Omental fat pad (tissue), 3 donors: ENCODE measurements at regions not wholly inside any gene's neighbourhood (a gene's known extent, or its start where the extent isn't known, plus 50 kb on each side); places are given as distances from the start of the nearest gene placed in this dataset.

Experiments
- ATAC-seq: fragments of 150-250 bp; one replicate; pipeline ENCODE4 v1.9.1; 2016; ENCODE audit warnings: mild to moderate bottlenecking, moderate library complexity; ENCODE audit not compliant: low FRiP score
- DNase-seq: peaks from one replicate; pipeline ENCODE4 v3.0.0-alpha.2; 2019; ENCODE audit warnings: low spot score
- TF ChIP-seq, protein P1 (sequence below), 3 donors: fragments of 450-650 bp; IDR thresholded peaks; one replicate each; pipeline ENCODE4 v1.5.1; 2016 to 2017; ENCODE audit warnings: antibody characterized with exemption in 3 of 3, mild to moderate bottlenecking in 3 of 3, moderate library complexity in 2 of 3

DNA sequence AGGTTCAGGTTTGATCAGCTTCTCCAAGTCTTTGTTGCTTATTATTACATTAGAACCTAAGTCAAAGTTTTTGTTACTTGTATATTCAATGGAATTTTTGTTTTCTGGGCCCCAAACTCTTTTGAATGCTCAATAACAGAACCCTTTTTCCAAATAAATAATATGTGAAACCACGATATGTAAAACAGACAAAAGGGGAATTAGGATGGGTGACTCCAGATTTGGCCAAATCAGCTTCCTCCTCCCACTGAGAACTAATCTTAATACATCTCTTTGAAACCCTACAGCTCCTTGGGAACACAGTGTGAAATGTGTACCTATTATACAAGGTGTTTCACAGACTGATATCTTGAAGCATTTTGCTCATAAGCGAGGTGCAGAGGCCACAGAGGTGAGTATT lies 67.0 kb upstream of the TNFSF18 start:
- ATAC-seq (no peak), DNase-seq (no peak)
- TF ChIP-seq, protein P1, sequence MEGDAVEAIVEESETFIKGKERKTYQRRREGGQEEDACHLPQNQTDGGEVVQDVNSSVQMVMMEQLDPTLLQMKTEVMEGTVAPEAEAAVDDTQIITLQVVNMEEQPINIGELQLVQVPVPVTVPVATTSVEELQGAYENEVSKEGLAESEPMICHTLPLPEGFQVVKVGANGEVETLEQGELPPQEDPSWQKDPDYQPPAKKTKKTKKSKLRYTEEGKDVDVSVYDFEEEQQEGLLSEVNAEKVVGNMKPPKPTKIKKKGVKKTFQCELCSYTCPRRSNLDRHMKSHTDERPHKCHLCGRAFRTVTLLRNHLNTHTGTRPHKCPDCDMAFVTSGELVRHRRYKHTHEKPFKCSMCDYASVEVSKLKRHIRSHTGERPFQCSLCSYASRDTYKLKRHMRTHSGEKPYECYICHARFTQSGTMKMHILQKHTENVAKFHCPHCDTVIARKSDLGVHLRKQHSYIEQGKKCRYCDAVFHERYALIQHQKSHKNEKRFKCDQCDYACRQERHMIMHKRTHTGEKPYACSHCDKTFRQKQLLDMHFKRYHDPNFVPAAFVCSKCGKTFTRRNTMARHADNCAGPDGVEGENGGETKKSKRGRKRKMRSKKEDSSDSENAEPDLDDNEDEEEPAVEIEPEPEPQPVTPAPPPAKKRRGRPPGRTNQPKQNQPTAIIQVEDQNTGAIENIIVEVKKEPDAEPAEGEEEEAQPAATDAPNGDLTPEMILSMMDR (IDR thresholded peaks at IDR 0.05): no peak

DNA sequence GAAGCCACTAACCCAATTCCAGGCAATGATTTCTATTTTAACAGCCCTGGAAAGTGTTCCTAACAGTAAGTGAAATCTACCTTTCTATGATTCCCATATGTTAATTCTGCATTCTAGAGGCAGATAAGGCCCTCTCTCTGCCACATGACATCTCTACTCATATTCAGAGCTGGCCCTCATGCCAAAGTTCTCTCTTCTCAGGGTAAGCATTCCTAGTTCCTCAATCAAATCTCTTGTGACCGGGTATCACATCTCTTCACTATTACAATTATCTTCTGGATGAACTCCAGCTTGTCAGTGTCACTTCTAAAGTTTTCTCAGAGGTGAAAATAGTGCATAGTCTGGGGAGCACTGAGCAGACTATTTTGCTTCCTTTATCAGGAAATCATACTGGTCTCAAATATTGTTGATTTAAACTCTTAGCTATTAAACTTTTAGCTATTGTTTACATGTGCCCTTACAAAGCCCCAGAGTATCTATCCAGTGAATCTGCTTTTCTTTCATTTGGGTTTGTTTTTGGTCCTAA lies 66.4 kb upstream of the TNFSF18 start:
- TF ChIP-seq, protein P1 (IDR thresholded peaks at IDR 0.05): no peak
- DNase-seq (no peak), ATAC-seq (no peak)

DNA sequence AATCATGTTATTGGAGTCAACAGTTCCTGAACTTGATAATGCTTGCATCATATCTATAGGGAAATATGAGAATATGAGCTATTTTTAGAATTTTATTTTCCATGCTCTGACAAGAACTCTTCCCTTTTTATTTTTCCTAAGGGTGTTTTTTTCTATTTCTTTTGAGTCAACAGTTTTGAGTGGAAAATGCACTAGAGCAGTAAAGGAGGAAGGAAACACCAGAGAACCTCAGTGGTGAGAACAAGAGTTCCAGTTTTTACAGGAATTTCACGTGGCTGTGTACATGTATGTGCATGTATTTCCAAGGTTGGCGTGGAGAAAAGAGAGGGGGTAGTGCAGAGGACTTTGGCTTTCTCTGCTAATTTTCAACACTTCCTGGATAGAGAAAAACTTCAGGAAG lies 63.6 kb upstream of the TNFSF18 start:
- DNase-seq (no peak), ATAC-seq (no peak)
- TF ChIP-seq, protein P1 (IDR thresholded peaks at IDR 0.05): no peak

GRCh38 chr1:173113015-173113741 lies 62.4 kb upstream of the TNFSF18 start:
- ATAC-seq (no peak), DNase-seq (no peak)
- TF ChIP-seq, protein P1 (IDR thresholded peaks at IDR 0.05): no peak

DNA sequence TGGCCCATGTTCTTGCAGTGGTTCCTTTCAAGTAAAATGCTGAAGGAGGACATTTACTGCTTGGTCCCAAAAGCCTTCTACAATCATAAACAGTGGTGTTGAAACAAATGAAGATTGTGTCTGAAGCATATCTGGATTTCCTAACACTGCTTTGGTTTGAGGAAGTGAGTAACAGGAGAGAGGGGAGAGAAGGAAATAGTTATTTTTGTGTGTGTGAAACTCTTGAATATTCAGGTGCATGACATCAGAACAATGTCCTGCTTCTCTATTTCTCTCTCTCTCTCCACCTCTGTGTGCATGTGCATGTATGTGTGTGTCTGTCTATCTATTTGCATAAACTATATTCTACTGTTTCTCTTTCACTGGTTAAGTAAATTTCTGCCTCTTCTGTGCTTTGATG lies 61.4 kb upstream of the TNFSF18 start:
- TF ChIP-seq, protein P1 (IDR thresholded peaks at IDR 0.05): no peak
- ATAC-seq (no peak), DNase-seq (no peak)

DNA sequence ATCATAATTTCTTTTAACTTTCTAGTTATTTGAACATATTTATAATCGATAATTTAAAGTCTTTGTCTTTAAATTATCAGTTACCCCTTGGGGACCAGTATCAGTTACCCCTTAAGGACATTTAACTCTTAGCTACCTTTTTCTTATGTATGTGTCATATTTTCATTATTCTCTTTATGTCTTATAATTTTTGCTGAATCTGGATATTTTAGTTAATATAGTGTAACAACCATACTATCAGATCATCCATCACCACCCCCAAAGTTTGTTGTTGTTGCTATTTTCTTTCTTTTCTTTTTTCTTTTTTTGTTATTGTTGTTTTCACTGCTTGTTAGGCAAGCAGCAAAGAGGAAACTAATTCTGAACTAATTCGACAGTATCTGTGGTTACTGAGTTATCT lies 57.0 kb upstream of the TNFSF18 start:
- ATAC-seq (no peak), DNase-seq (no peak)
- TF ChIP-seq, protein P1 (IDR thresholded peaks at IDR 0.05): no peak

- TF ChIP-seq, protein P1 (IDR thresholded peaks at IDR 0.05): no peak
- DNase-seq: no peak
- no peak for ATAC-seq
Observed at GRCh38 chr1:173103006-173103405, 52.3 kb upstream of the TNFSF18 start.
